ENCODE measurements at regions not wholly inside any gene's neighbourhood (a gene's known extent, or its start where the extent isn't known, plus 50 kb on each side); places are given as distances from the start of the nearest gene placed in this dataset.
"Not testable (repeated sequence)": the region's sequence is repeated elsewhere in the genome, so short reads cannot be mapped to it uniquely, and the experiment has no call there.

GRCh38 chr4:9539939-9540520 is 95.8 kb downstream of the DEFB131A start:
- not testable (repeated sequence) for TF ChIP-seq POLR2A (IDR thresholded peaks at IDR 0.05; ENCODE audit: low read length); GATA1 (IDR thresholded peaks at IDR 0.05; ENCODE audit: low read depth, low read length)

Data from erythroblast (primary cell).